ENCODE measurements at regions not wholly inside any gene's neighbourhood (a gene's known extent, or its start where the extent isn't known, plus 50 kb on each side); places are given as distances from the start of the nearest gene placed in this dataset.

- H3K27ac ChIP-seq (ENCODE audit: low read length) = no peak overlapping the region
- no peaks in the 10 kb centered on the region for H3K9me3 ChIP-seq (ENCODE audit: control insufficient read depth, insufficient read depth, low read depth, low read length)
- no peak for ATAC-seq
- intact Hi-C loops (cut with micrococcal nuclease; ENCODE audit: unreplicated experiment) (no loop called here), in situ Hi-C loops (cut with HindIII; ENCODE audit: low pct_unique_long_range_greater_than_20kb, low sequenced_read_pairs) (no loop called here)
- no peak overlapping the region for H3K4me3 ChIP-seq (ENCODE audit: low read depth in 2 of 2, low read length in 2 of 2)
- no peak for TF ChIP-seq TCF7L2 (IDR thresholded peaks at IDR 0.05; ENCODE audit: low read depth, low read length)
- no peak for TF ChIP-seq CTCF (IDR thresholded peaks at IDR 0.05)
- no peak for TF ChIP-seq POLR2AphosphoS5 (IDR thresholded peaks at IDR 0.05; ENCODE audit: low read depth, low read length)
- no peak for TF ChIP-seq REST (IDR thresholded peaks at IDR 0.05; ENCODE audit: insufficient read depth in 1 of 2, low read depth in 2 of 2, low read length in 1 of 2)
- TF ChIP-seq SIN3A (IDR thresholded peaks at IDR 0.05; ENCODE audit: borderline replicate concordance, insufficient read depth, low read depth, low read length) = no peak
- BruUV-seq (replicated peaks) = no TSS peak
- H3K4me1 ChIP-seq (ENCODE audit: control insufficient read depth, insufficient read depth, low read length) = no peaks in the 10 kb centered on the region
- CTCF ChIA-PET = no interaction called here
- POLR2A ChIA-PET = no interaction called here
- DNase-seq (ENCODE audit: low read depth, low spot score) = no peak
- H3K27me3 ChIP-seq (ENCODE audit: control insufficient read depth, insufficient read depth, low read length) = peaks cover 19% of the 10 kb centered on the region
- H3K36me3 ChIP-seq (ENCODE audit: control insufficient read depth, insufficient read depth, low read length) = no peaks in the 10 kb centered on the region
Measured at GRCh38 chr19:29371251-29372090, 154.3 kb upstream of the VSTM2B start.

GRCh38 chr19:29372091-29372415, 153.7 kb upstream of the VSTM2B start:
- no peaks in the 10 kb centered on the region for H3K36me3 ChIP-seq (ENCODE audit: control insufficient read depth, insufficient read depth, low read length)
- intact Hi-C loops (cut with micrococcal nuclease; ENCODE audit: unreplicated experiment) = no loop called here
- TF ChIP-seq CTCF (IDR thresholded peaks at IDR 0.05) (no peak), SIN3A (IDR thresholded peaks at IDR 0.05; ENCODE audit: borderline replicate concordance, insufficient read depth, low read depth, low read length) (no peak), REST (IDR thresholded peaks at IDR 0.05; ENCODE audit: insufficient read depth in 1 of 2, low read depth in 2 of 2, low read length in 1 of 2) (no peak), POLR2AphosphoS5 (IDR thresholded peaks at IDR 0.05; ENCODE audit: low read depth, low read length) (no peak), TCF7L2 (IDR thresholded peaks at IDR 0.05; ENCODE audit: low read depth, low read length) (no peak)
- H3K4me1 ChIP-seq (ENCODE audit: control insufficient read depth, insufficient read depth, low read length) = no peaks in the 10 kb centered on the region
- CTCF ChIA-PET = no interaction called here
- H3K27ac ChIP-seq (ENCODE audit: low read length) = no peak overlapping the region
- in situ Hi-C loops (cut with HindIII; ENCODE audit: low pct_unique_long_range_greater_than_20kb, low sequenced_read_pairs) = no loop called here
- no peak for ATAC-seq
- DNase-seq (ENCODE audit: low read depth, low spot score) = no peak
- no peaks in the 10 kb centered on the region for H3K9me3 ChIP-seq (ENCODE audit: control insufficient read depth, insufficient read depth, low read depth, low read length)
- peaks cover 16% of the 10 kb centered on the region for H3K27me3 ChIP-seq (ENCODE audit: control insufficient read depth, insufficient read depth, low read length)
- no TSS peak for BruUV-seq (replicated peaks)
- H3K4me3 ChIP-seq (ENCODE audit: low read depth in 2 of 2, low read length in 2 of 2) = no peak overlapping the region
- POLR2A ChIA-PET = no interaction called here
